Occipital lobe (tissue), 1 donor: ENCODE measurements at regions not wholly inside any gene's neighbourhood (a gene's known extent, or its start where the extent isn't known, plus 50 kb on each side); places are given as distances from the start of the nearest gene placed in this dataset.
"Not testable (repeated sequence)": the region's sequence is repeated elsewhere in the genome, so short reads cannot be mapped to it uniquely, and the experiment has no call there.

Experiments used
- DNase-seq: peaks from one replicate; lab custom pipeline; 2025; lab: John Stamatoyannopoulos, UW

GRCh38 chr6:68024570-68025269 lies 610.4 kb upstream of the ADGRB3 start:
- DNase-seq = no peak

GRCh38 chr6:68022968-68023367 lies 612.1 kb upstream of the ADGRB3 start:
- not testable (repeated sequence) for DNase-seq

GRCh38 chr6:68013780-68014515 lies 621.1 kb upstream of the ADGRB3 start:
- DNase-seq = no peak

GRCh38 chr6:68012822-68013221 lies 622.3 kb upstream of the ADGRB3 start:
- DNase-seq = no peak

GRCh38 chr6:68010936-68011335 lies 624.1 kb upstream of the ADGRB3 start:
- no peak for DNase-seq

GRCh38 chr6:68008445-68008844 lies 626.6 kb upstream of the ADGRB3 start:
- DNase-seq = no peak

- DNase-seq = no peak
Observed at GRCh38 chr6:68007717-68008116, 627.4 kb upstream of the ADGRB3 start.

GRCh38 chr6:67986694-67987232 lies 648.3 kb upstream of the ADGRB3 start:
- no peak for DNase-seq

GRCh38 chr6:67976486-67976885 lies 658.6 kb upstream of the ADGRB3 start:
- no peak for DNase-seq

- no peak for DNase-seq
Observed at GRCh38 chr6:67974931-67975330, 660.2 kb upstream of the ADGRB3 start.

GRCh38 chr6:67971812-67972211 lies 663.3 kb upstream of the ADGRB3 start:
- no peak for DNase-seq

- DNase-seq = no peak
Observed at GRCh38 chr6:67966830-67967229, 668.3 kb upstream of the ADGRB3 start.

- no peak for DNase-seq
Observed at GRCh38 chr6:67956352-67956751, 678.7 kb upstream of the ADGRB3 start.

GRCh38 chr6:67952948-67953347 lies 682.1 kb upstream of the ADGRB3 start:
- no peak for DNase-seq

GRCh38 chr6:67952121-67952520 lies 683.0 kb upstream of the ADGRB3 start:
- DNase-seq = no peak

- not testable (repeated sequence) for DNase-seq
Observed at GRCh38 chr6:67947762-67948161, 687.3 kb upstream of the ADGRB3 start.

- DNase-seq = no peak
Observed at GRCh38 chr6:67935976-67936477, 699.1 kb upstream of the ADGRB3 start.

GRCh38 chr6:67933278-67933677 lies 701.8 kb upstream of the ADGRB3 start:
- no peak for DNase-seq

- not testable (repeated sequence) for DNase-seq
Observed at GRCh38 chr6:67922588-67922987, 712.5 kb upstream of the ADGRB3 start.

GRCh38 chr6:67920040-67920439 lies 715.0 kb upstream of the ADGRB3 start:
- DNase-seq = not testable (repeated sequence)

GRCh38 chr6:67916399-67916798 lies 718.7 kb upstream of the ADGRB3 start:
- DNase-seq = no peak

GRCh38 chr6:67914419-67914818 lies 720.7 kb upstream of the ADGRB3 start:
- DNase-seq = no peak

GRCh38 chr6:67909354-67909753 lies 725.7 kb upstream of the ADGRB3 start:
- no peak for DNase-seq
